ENCODE measurements at regions not wholly inside any gene's neighbourhood (a gene's known extent, or its start where the extent isn't known, plus 50 kb on each side); places are given as distances from the start of the nearest gene placed in this dataset.
"Not testable (repeated sequence)": the region's sequence is repeated elsewhere in the genome, so short reads cannot be mapped to it uniquely, and the experiment has no call there.

GRCh38 chr12:4822572-4822971 is 87.1 kb upstream of the KCNA1 start:
- H3K27me3 Mint-ChIP-seq, result peaks cover 9% of the 10 kb centered on the region
- POLR2A ChIA-PET, result no interaction called here
- H3K27ac Mint-ChIP-seq, result no peak overlapping the region
- no peak for DNase-seq
- CTCF ChIA-PET, result interaction anchor here (0.6 to 1.5 kb wide), 2 partner anchors 9 to 362 kb away, joined by 3 to 4 read pairs; no protein-coding TSS in a partner anchor
- peaks cover 17% of the 10 kb centered on the region for H3K36me3 Mint-ChIP-seq (ENCODE audit: low read depth)
- H3K9me3 Mint-ChIP-seq, result no peaks in the 10 kb centered on the region
- peaks cover 58% of the 10 kb centered on the region for H3K4me1 Mint-ChIP-seq
- no peak overlapping the region for H3K4me3 Mint-ChIP-seq

GRCh38 chr12:4824380-4824779 is 85.3 kb upstream of the KCNA1 start:
- no peak overlapping the region for H3K27ac Mint-ChIP-seq
- H3K4me1 Mint-ChIP-seq, result peaks cover 61% of the 10 kb centered on the region
- no peaks in the 10 kb centered on the region for H3K27me3 Mint-ChIP-seq
- ChIA-PET CTCF (interaction anchor here (1.0 to 1.3 kb wide), 2 partner anchors 25 to 31 kb away, joined by 3 to 4 read pairs; no protein-coding TSS in a partner anchor), POLR2A (no interaction called here)
- no peaks in the 10 kb centered on the region for H3K9me3 Mint-ChIP-seq
- H3K36me3 Mint-ChIP-seq (ENCODE audit: low read depth), result peaks cover 24% of the 10 kb centered on the region
- H3K4me3 Mint-ChIP-seq, result no peak overlapping the region
- no peak for DNase-seq

- Mint-ChIP-seq H3K4me1 (peaks cover 65% of the 10 kb centered on the region), H3K27me3 (no peaks in the 10 kb centered on the region), H3K4me3 (peak overlapping the region; percentile 26), H3K9me3 (no peaks in the 10 kb centered on the region), H3K36me3 (ENCODE audit: low read depth) (peaks cover 31% of the 10 kb centered on the region), H3K27ac (peak overlapping the region; percentile 84)
- CTCF ChIA-PET, result interaction anchor here (0.8 kb wide), 1 partner anchor 30 kb away, joined by 3 read pairs; no protein-coding TSS in a partner anchor
- DNase-seq, result no peak
- POLR2A ChIA-PET, result no interaction called here
These were observed 84.5 kb upstream of the KCNA1 start for GRCh38 chr12:4825011-4825858.

- Mint-ChIP-seq H3K27me3 (no peaks in the 10 kb centered on the region), H3K27ac (peak overlapping the region; percentile 84), H3K36me3 (ENCODE audit: low read depth) (peaks cover 31% of the 10 kb centered on the region), H3K4me1 (peaks cover 74% of the 10 kb centered on the region), H3K9me3 (no peaks in the 10 kb centered on the region), H3K4me3 (no peak overlapping the region)
- no peak for DNase-seq
- CTCF ChIA-PET, result no interaction called here
- POLR2A ChIA-PET, result no interaction called here
These were observed 82.8 kb upstream of the KCNA1 start for GRCh38 chr12:4826909-4827308.

- Mint-ChIP-seq H3K27me3 (no peaks in the 10 kb centered on the region), H3K9me3 (peaks cover 5% of the 10 kb centered on the region), H3K36me3 (ENCODE audit: low read depth) (peaks cover 34% of the 10 kb centered on the region), H3K4me1 (peaks cover 74% of the 10 kb centered on the region), H3K27ac (peak overlapping the region; percentile 97), H3K4me3 (peak overlapping the region; percentile 74)
- ChIA-PET CTCF (interaction anchor here (1.4 to 12.6 kb wide), 2 partner anchors 19 to 28 kb away, joined by 3 to 70 read pairs; a partner anchor contains a TSS), POLR2A (no interaction called here)
- no peak for DNase-seq
These were observed 81.5 kb upstream of the KCNA1 start for GRCh38 chr12:4828176-4828575.

GRCh38 chr12:4829161-4829792 is 80.4 kb upstream of the KCNA1 start:
- H3K27ac Mint-ChIP-seq, result peak overlapping the region; percentile 97
- peaks cover 34% of the 10 kb centered on the region for H3K36me3 Mint-ChIP-seq (ENCODE audit: low read depth)
- peaks cover 68% of the 10 kb centered on the region for H3K4me1 Mint-ChIP-seq
- H3K4me3 Mint-ChIP-seq, result peak overlapping the region; percentile 74
- peak; percentile 33 for DNase-seq
- ChIA-PET POLR2A (interaction anchor here (0.7 kb wide), 2 partner anchors 11 to 13 kb away, joined by 3 to 5 read pairs; no protein-coding TSS in a partner anchor), CTCF (interaction anchor here (0.6 to 12.6 kb wide), 6 partner anchors 10 to 335 kb away, joined by 3 to 70 read pairs (median 3); a partner anchor contains a TSS)
- peaks cover 5% of the 10 kb centered on the region for H3K9me3 Mint-ChIP-seq
- H3K27me3 Mint-ChIP-seq, result no peaks in the 10 kb centered on the region

GRCh38 chr12:4829793-4830162 is 79.9 kb upstream of the KCNA1 start:
- ChIA-PET POLR2A (no interaction called here), CTCF (interaction anchor here (0.6 to 12.6 kb wide), 6 partner anchors 10 to 334 kb away, joined by 3 to 70 read pairs (median 4); no protein-coding TSS in a partner anchor)
- no peak for DNase-seq
- H3K4me1 Mint-ChIP-seq, result peaks cover 63% of the 10 kb centered on the region
- H3K4me3 Mint-ChIP-seq, result peak overlapping the region; percentile 74
- H3K36me3 Mint-ChIP-seq (ENCODE audit: low read depth), result peaks cover 34% of the 10 kb centered on the region
- H3K27ac Mint-ChIP-seq, result peak overlapping the region; percentile 97
- no peaks in the 10 kb centered on the region for H3K27me3 Mint-ChIP-seq
- peaks cover 5% of the 10 kb centered on the region for H3K9me3 Mint-ChIP-seq

GRCh38 chr12:4830556-4831210 is 79.0 kb upstream of the KCNA1 start:
- Mint-ChIP-seq H3K9me3 (peaks cover 5% of the 10 kb centered on the region), H3K27ac (peak overlapping the region; percentile 97), H3K27me3 (peaks cover 4% of the 10 kb centered on the region), H3K4me1 (peaks cover 54% of the 10 kb centered on the region), H3K36me3 (ENCODE audit: low read depth) (peaks cover 32% of the 10 kb centered on the region), H3K4me3 (peak overlapping the region; percentile 74)
- ChIA-PET POLR2A (interaction anchor here (0.5 kb wide), 1 partner anchor 10 kb away, joined by 3 read pairs; no protein-coding TSS in a partner anchor), CTCF (interaction anchor here (1.2 to 12.6 kb wide), 4 partner anchors 10 to 184 kb away, joined by 3 to 70 read pairs (median 4); no protein-coding TSS in a partner anchor)
- DNase-seq, result no peak

GRCh38 chr12:4833053-4833452 is 76.7 kb upstream of the KCNA1 start:
- Mint-ChIP-seq H3K27ac (no peak overlapping the region), H3K4me3 (no peak overlapping the region), H3K4me1 (peaks cover 39% of the 10 kb centered on the region), H3K27me3 (peaks cover 16% of the 10 kb centered on the region), H3K36me3 (ENCODE audit: low read depth) (peaks cover 19% of the 10 kb centered on the region), H3K9me3 (peaks cover 5% of the 10 kb centered on the region)
- DNase-seq, result no peak
- ChIA-PET POLR2A (no interaction called here), CTCF (interaction anchor here (1.0 to 12.6 kb wide), 2 partner anchors 15 to 23 kb away, joined by 3 to 70 read pairs; no protein-coding TSS in a partner anchor)

- ChIA-PET POLR2A (no interaction called here), CTCF (interaction anchor here (1.0 to 12.6 kb wide), 2 partner anchors 14 to 23 kb away, joined by 3 to 70 read pairs; no protein-coding TSS in a partner anchor)
- Mint-ChIP-seq H3K27me3 (peaks cover 18% of the 10 kb centered on the region), H3K36me3 (ENCODE audit: low read depth) (peaks cover 14% of the 10 kb centered on the region), H3K4me1 (peaks cover 34% of the 10 kb centered on the region), H3K27ac (no peak overlapping the region), H3K9me3 (peaks cover 5% of the 10 kb centered on the region), H3K4me3 (no peak overlapping the region)
- no peak for DNase-seq
These were observed 76.2 kb upstream of the KCNA1 start for GRCh38 chr12:4833524-4833923.

- H3K4me1 Mint-ChIP-seq; H3K27ac Mint-ChIP-seq; H3K36me3 Mint-ChIP-seq (ENCODE audit: low read depth); H3K4me3 Mint-ChIP-seq; H3K9me3 Mint-ChIP-seq; DNase-seq: not testable (repeated sequence)
- ChIA-PET CTCF (interaction anchor here (1.2 to 1.4 kb wide), 2 partner anchors 11 to 13 kb away, joined by 4 to 5 read pairs; no protein-coding TSS in a partner anchor), POLR2A (interaction anchor here (0.6 kb wide), 1 partner anchor 13 kb away, joined by 5 read pairs; no protein-coding TSS in a partner anchor)
- H3K27me3 Mint-ChIP-seq, result peaks cover 39% of the 10 kb centered on the region
These were observed 67.3 kb upstream of the KCNA1 start for GRCh38 chr12:4842401-4842800.

- no peak for DNase-seq
- no peak overlapping the region for H3K4me3 Mint-ChIP-seq
- peaks cover 30% of the 10 kb centered on the region for H3K27me3 Mint-ChIP-seq
- no peaks in the 10 kb centered on the region for H3K36me3 Mint-ChIP-seq (ENCODE audit: low read depth)
- CTCF ChIA-PET, result no interaction called here
- no peaks in the 10 kb centered on the region for H3K4me1 Mint-ChIP-seq
- no peaks in the 10 kb centered on the region for H3K9me3 Mint-ChIP-seq
- POLR2A ChIA-PET, result no interaction called here
- H3K27ac Mint-ChIP-seq, result no peak overlapping the region
These were observed 65.8 kb upstream of the KCNA1 start for GRCh38 chr12:4843907-4844306.
